K562 (cell line): ENCODE measurements at regions not wholly inside any gene's neighbourhood (a gene's known extent, or its start where the extent isn't known, plus 50 kb on each side); places are given as distances from the start of the nearest gene placed in this dataset.

ENCODE experiments used
- ATAC-seq: fragments of 200-7000 bp; cut with Tn5 transposase; 3 replicates; pipeline ENCODE4 v1.9.1; 2020; ENCODE audit warnings: moderate library complexity
- BruUV-seq: library from RNA; stranded (reverse); fragments of 400-500 nt; replicated peaks from 2 replicates; lab custom pipeline; 2021; lab: Mats Ljungman, UMichigan
- CTCF ChIA-PET: fragments of 300-600 bp; formaldehyde crosslinking; extraction: SDS; loops from one replicate; lab custom pipeline; 2021; ENCODE audit warnings: low intra/inter-chr PET ratio; lab: Yijun Ruan, JAX
- POLR2A ChIA-PET: fragments of 300-600, 350-650 bp; sonication (Branson Sonifier 250); formaldehyde crosslinking; extraction: SDS; loops from one replicate; lab custom pipeline; 2021; ENCODE audit warnings: antibody characterized with exemption, inconsistent platforms; lab: Yijun Ruan, JAX
- DNase-seq, 4 experiments: peaks; one replicate each; pipeline versions ENCODE4 v3.0.0 to v3.0.0-alpha.2; 2011 to 2018; ENCODE audit warnings: low spot score in 3 of 4, mixed read lengths in 3 of 4; ENCODE audit errors: extremely low read depth in 1 of 4
- FAIRE-seq: peaks from 2 replicates; lab custom pipeline; 2011; peaks lifted over from hg19 to GRCh38; lab: Jason Lieb, UNC
- H2AFZ ChIP-seq: 2 replicates; pipeline ENCODE4 v1.6.0; 2011; ENCODE audit warnings: low read depth, low read length, control low read depth, inconsistent platforms
- H3K27ac ChIP-seq: fragments of 200-600 bp; 3 replicates; pipeline ENCODE4 v1.8.0; 2011; ENCODE audit warnings: low read depth, mild to moderate bottlenecking, control low read depth, inconsistent platforms, low read length, moderate library complexity, mixed read lengths; ENCODE audit errors: extremely low read depth
- H3K27me3 ChIP-seq, 2 experiments: fragments of 300-600 bp in 1 of 2; 2 replicates in 1 of 2; 3 replicates in 1 of 2; pipeline versions ENCODE4 v1.6.0 to v1.8.0; 2011; ENCODE audit warnings: inconsistent platforms in 2 of 2, low read length in 2 of 2, mild to moderate bottlenecking in 1 of 2, mixed read lengths in 1 of 2, moderate library complexity in 1 of 2; ENCODE audit not compliant: control insufficient read depth in 2 of 2, insufficient read depth in 2 of 2
- H3K36me3 ChIP-seq: fragments of 300-600 bp; 3 replicates; pipeline ENCODE4 v1.8.0; 2011; ENCODE audit warnings: mild to moderate bottlenecking, low read length, inconsistent platforms; ENCODE audit not compliant: control insufficient read depth, insufficient read depth
- H3K4me1 ChIP-seq, 2 experiments: fragments of 200-600 bp in 1 of 2; replicated peaks in 1 of 2; 2 replicates in 1 of 2; 3 replicates in 1 of 2; pipeline versions ENCODE4 v1.5.1 to v1.8.0; 2011; ENCODE audit warnings: inconsistent platforms in 2 of 2, low read length in 2 of 2, mild to moderate bottlenecking in 1 of 2, mixed read lengths in 1 of 2, moderate library complexity in 1 of 2; ENCODE audit not compliant: control insufficient read depth in 2 of 2, insufficient read depth in 2 of 2
- H3K4me2 ChIP-seq: 2 replicates; pipeline ENCODE4 v1.6.1; 2011; ENCODE audit warnings: low read length, control low read depth, inconsistent platforms, mixed read lengths; ENCODE audit not compliant: insufficient read depth
- H3K4me3 ChIP-seq: fragments of 200-600 bp; sonication (generic), shearing (Covaris generic); 2 replicates; pipeline ENCODE4 v1.5.1; 2016; ENCODE audit warnings: control low read depth, inconsistent platforms
- H3K79me2 ChIP-seq: fragments of 200-600 bp; 3 replicates; pipeline ENCODE4 v1.8.0; 2011; ENCODE audit warnings: low read length, inconsistent platforms; ENCODE audit not compliant: control insufficient read depth, insufficient read depth
- H3K9ac ChIP-seq, 2 experiments: 2 replicates each; pipeline versions ENCODE4 v1.6.0 to v1.6.1; 2011; ENCODE audit warnings: low read depth in 2 of 2, low read length in 2 of 2, control low read depth in 1 of 2, inconsistent platforms in 1 of 2, mild to moderate bottlenecking in 1 of 2, mixed read lengths in 1 of 2; ENCODE audit not compliant: insufficient read depth in 1 of 2
- H3K9me1 ChIP-seq: one replicate; pipeline ENCODE4 v1.6.0; 2011; ENCODE audit warnings: inconsistent platforms, mild to moderate bottlenecking, low read length, moderate library complexity; ENCODE audit not compliant: control insufficient read depth, insufficient read depth
- H3K9me3 ChIP-seq: replicated peaks from 2 replicates; pipeline ENCODE4 v1.5.1; 2011; ENCODE audit warnings: low read depth, low read length, inconsistent platforms; ENCODE audit not compliant: control insufficient read depth, insufficient read depth
- H4K20me1 ChIP-seq: replicated peaks from 2 replicates; pipeline ENCODE4 v1.6.1; 2011; ENCODE audit warnings: low read length, inconsistent platforms, mixed read lengths; ENCODE audit not compliant: control insufficient read depth, insufficient read depth
- CHAMP1 ChIP-seq: fragments of 450-650 bp; IDR thresholded peaks from 2 replicates; pipeline ENCODE4 v1.6.1; 2016; ENCODE audit warnings: mild to moderate bottlenecking
- DNMT1 ChIP-seq: fragments of 450-650 bp; IDR thresholded peaks from 2 replicates; pipeline ENCODE4 v1.6.1; 2016; ENCODE audit warnings: antibody characterized with exemption, mild to moderate bottlenecking
- FOXA1 ChIP-seq: fragments of 450-650 bp; IDR thresholded peaks from 2 replicates; pipeline ENCODE4 v1.6.1; 2016; ENCODE audit warnings: mild to moderate bottlenecking, borderline replicate concordance
- MAFG ChIP-seq: fragments of 450-650 bp; conservative IDR thresholded peaks from 2 replicates; pipeline ENCODE4 v1.6.1; 2016; ENCODE audit warnings: missing genetic modification characterization, missing compliant biosample characterization
- MTA1 ChIP-seq: fragments of 450-650 bp; IDR thresholded peaks from 2 replicates; pipeline ENCODE4 v1.6.1; 2017; ENCODE audit warnings: borderline replicate concordance
- NCOR1 ChIP-seq: fragments of 450-650 bp; IDR thresholded peaks from 2 replicates; pipeline ENCODE4 v1.6.1; 2016; ENCODE audit warnings: mild to moderate bottlenecking, moderate library complexity
- RBBP5 ChIP-seq: fragments of 200-600 bp; sonication (generic); IDR thresholded peaks from 2 replicates; pipeline ENCODE4 v1.6.1; 2012; ENCODE audit warnings: borderline replicate concordance, mild to moderate bottlenecking, low read length, control low read depth, inconsistent platforms; ENCODE audit not compliant: insufficient read depth, poor library complexity, severe bottlenecking
- STAT6 ChIP-seq: sonication (generic); formaldehyde crosslinking; IDR thresholded peaks from 2 replicates; pipeline ENCODE4 v1.8.1; 2023; ENCODE audit warnings: mild to moderate bottlenecking, missing genetic modification reagents
- ZNF311 ChIP-seq: fragments of 250-450 bp; sonication (Bioruptor Pico); IDR thresholded peaks from 2 replicates; pipeline ENCODE4 v1.4.0; 2020; ENCODE audit warnings: mild to moderate bottlenecking, moderate library complexity
- ZNF507 ChIP-seq: conservative IDR thresholded peaks from 2 replicates; pipeline ENCODE4 v1.6.1; 2017; ENCODE audit warnings: missing genetic modification characterization, missing compliant biosample characterization
- ZSCAN29 ChIP-seq: fragments of 450-650 bp; IDR thresholded peaks from 2 replicates; pipeline ENCODE4 v1.6.1; 2017
- WGBS: fragments of 100-300 bp; shearing (Covaris generic); methylation state at CpG from one replicate; pipeline ENCODE4 v1.1.6; 2016; ENCODE audit warnings: low coverage, mixed read lengths; ENCODE audit not compliant: insufficient coverage; ENCODE audit errors: missing lambda C conversion rate; 5-methylcytosine and 5-hydroxymethylcytosine counted together
- in situ Hi-C: fragments of 300-500 bp; cut with MboI; formaldehyde crosslinking; loops from 4 replicates; pipeline ENCODE4 v1.15.0; 2018; ENCODE audit warnings: inconsistent platforms, mixed read lengths
- intact Hi-C: fragments of 100-400 bp; cut with micrococcal nuclease; formaldehyde crosslinking; loops from 2 replicates; pipeline ENCODE4 v1.14.2; 2022
- TF ChIP-seq, protein P1 (sequence below): sonication (generic); formaldehyde crosslinking; IDR thresholded peaks from 2 replicates; pipeline ENCODE4 v1.8.0; 2022; ENCODE audit warnings: mild to moderate bottlenecking, low read depth, missing genetic modification reagents

GRCh38 chr13:56586976-56587375 is 553.7 kb upstream of the PRR20A start:
- no TSS peak for BruUV-seq
- no peak for TF ChIP-seq MTA1
- Histone ChIP-seq H3K27me3 (no peaks in the 10 kb centered on the region), H3K79me2 (no peaks in the 10 kb centered on the region), H3K27ac (no peak overlapping the region), H3K9ac (no peak overlapping the region), H3K4me2 (no peak overlapping the region), H3K36me3 (no peaks in the 10 kb centered on the region), H3K9me1 (no peaks in the 10 kb centered on the region), H4K20me1 (no peaks in the 10 kb centered on the region), H3K4me1 (no peaks in the 10 kb centered on the region), H3K4me3 (no peak overlapping the region), H2AFZ (no peak overlapping the region), H3K9me3 (no peaks in the 10 kb centered on the region)
- FAIRE-seq (no peak), DNase-seq (no peak), ATAC-seq (no peak)
- in situ Hi-C loops (no loop called here), intact Hi-C loops (no loop called here)
- ChIA-PET CTCF (no interaction called here), POLR2A (no interaction called here)
- WGBS, result 0% methylated on average over 1 of the region's 1 CpG

DNA sequence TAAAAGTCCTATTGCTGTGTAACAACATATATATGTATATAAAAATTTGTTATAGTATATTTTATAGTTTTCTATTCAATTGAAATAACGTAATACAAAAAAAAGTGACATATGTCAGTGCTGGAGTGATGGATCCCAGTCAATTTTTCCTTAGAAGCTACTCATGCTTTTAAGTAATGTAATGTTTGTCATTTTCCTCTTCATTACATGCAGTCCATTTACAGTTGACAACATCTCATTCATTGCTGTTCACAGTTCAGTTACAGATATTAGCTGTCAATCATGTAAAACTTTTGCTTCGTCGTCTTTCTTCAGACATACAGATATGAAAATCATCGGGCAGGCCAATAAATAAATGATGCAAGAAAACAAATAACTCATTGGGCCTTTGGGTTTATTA is 525.1 kb upstream of the PRR20A start:
- Histone ChIP-seq H3K9ac (no peak overlapping the region), H4K20me1 (no peaks in the 10 kb centered on the region), H3K9me1 (no peaks in the 10 kb centered on the region), H2AFZ (no peak overlapping the region), H3K36me3 (no peaks in the 10 kb centered on the region), H3K27me3 (no peaks in the 10 kb centered on the region), H3K79me2 (no peaks in the 10 kb centered on the region), H3K27ac (no peak overlapping the region), H3K4me3 (no peak overlapping the region), H3K4me2 (no peak overlapping the region), H3K9me3 (no peaks in the 10 kb centered on the region), H3K4me1 (no peaks in the 10 kb centered on the region)
- ATAC-seq (no peak), DNase-seq (no peak), FAIRE-seq (no peak)
- in situ Hi-C loops (no loop called here), intact Hi-C loops (no loop called here)
- WGBS, result 0% methylated on average over 4 of the region's 4 CpGs
- CTCF ChIA-PET, result no interaction called here
- POLR2A ChIA-PET, result no interaction called here
- BruUV-seq, result no TSS peak
- TF ChIP-seq STAT6 (no peak), MAFG (tag) (no peak), ZNF507 (tag) (no peak), CHAMP1 (no peak), NCOR1 (no peak), ZNF311 (CRISPR knock-in tag) (no peak), RBBP5 (no peak), DNMT1 (no peak), FOXA1 (no peak), ZSCAN29 (no peak)
- TF ChIP-seq, protein P1, sequence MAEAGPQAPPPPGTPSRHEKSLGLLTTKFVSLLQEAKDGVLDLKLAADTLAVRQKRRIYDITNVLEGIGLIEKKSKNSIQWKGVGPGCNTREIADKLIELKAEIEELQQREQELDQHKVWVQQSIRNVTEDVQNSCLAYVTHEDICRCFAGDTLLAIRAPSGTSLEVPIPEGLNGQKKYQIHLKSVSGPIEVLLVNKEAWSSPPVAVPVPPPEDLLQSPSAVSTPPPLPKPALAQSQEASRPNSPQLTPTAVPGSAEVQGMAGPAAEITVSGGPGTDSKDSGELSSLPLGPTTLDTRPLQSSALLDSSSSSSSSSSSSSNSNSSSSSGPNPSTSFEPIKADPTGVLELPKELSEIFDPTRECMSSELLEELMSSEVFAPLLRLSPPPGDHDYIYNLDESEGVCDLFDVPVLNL, result no peak
